Upper lobe of left lung (tissue), 6 donors: ENCODE measurements at regions not wholly inside any gene's neighbourhood (a gene's known extent, or its start where the extent isn't known, plus 50 kb on each side); places are given as distances from the start of the nearest gene placed in this dataset.
A peak's percentile ranks its signal among the peaks of the same experiment; 100 is the strongest.

Experiments
- ATAC-seq, 2 donors: fragments of 200-7000 bp; cut with Tn5 transposase; one replicate each; pipeline ENCODE4 v1.9.1; 2022; ENCODE audit warnings: mild to moderate bottlenecking in 2 of 2, moderate library complexity in 2 of 2; ENCODE audit not compliant: low FRiP score in 2 of 2
- DNase-seq, 2 donors: peaks; one replicate each; pipeline ENCODE4 v3.0.0-alpha.2; 2019 to 2020
- H3K27ac ChIP-seq, 4 donors: fragments of 200-600 bp; sonication (generic); one replicate each; pipeline ENCODE4 v1.5.1; 2016 to 2019
- H3K27me3 ChIP-seq, 4 donors: fragments of 200-600 bp; sonication (generic); one replicate each; pipeline ENCODE4 v1.5.1; 2017 to 2019
- H3K36me3 ChIP-seq, 4 donors: fragments of 200-600 bp; sonication (generic); one replicate each; pipeline ENCODE4 v1.5.1; 2016 to 2019
- H3K4me1 ChIP-seq, 4 donors: fragments of 200-600 bp; sonication (generic); one replicate each; pipeline ENCODE4 v1.5.1; 2018 to 2019
- H3K4me3 ChIP-seq, 4 donors: fragments of 200-600 bp; sonication (generic); one replicate each; pipeline ENCODE4 v1.5.1; 2017 to 2019; ENCODE audit warnings: mild to moderate bottlenecking in 2 of 4, moderate library complexity in 1 of 4
- H3K9me3 ChIP-seq, 4 donors: fragments of 200-600 bp; sonication (generic); one replicate each; pipeline ENCODE4 v1.5.1; 2018 to 2019
- EP300 ChIP-seq, 4 donors: sonication (generic); formaldehyde crosslinking; IDR thresholded peaks; one replicate each; pipeline ENCODE4 v1.5.1; 2017; ENCODE audit warnings: antibody characterized with exemption in 4 of 4, control low read depth in 2 of 4
- POLR2A ChIP-seq, 4 donors: fragments of 450-650 bp; IDR thresholded peaks; one replicate each; pipeline ENCODE4 v1.5.1; 2016 to 2017; ENCODE audit warnings: antibody characterized with exemption in 4 of 4, mild to moderate bottlenecking in 2 of 4
- POLR2AphosphoS5 ChIP-seq, 2 donors: sonication (generic); formaldehyde crosslinking; IDR thresholded peaks; one replicate each; pipeline ENCODE4 v1.5.1; 2017; ENCODE audit warnings: antibody characterized with exemption in 2 of 2
- WGBS, 2 donors: methylation state at CpG; one replicate each; pipeline ENCODE4 v1.1.5; 2017 to 2018; 5-methylcytosine and 5-hydroxymethylcytosine counted together
- TF ChIP-seq, protein P1 (sequence below), 6 experiments: fragments of 450-650 bp in 4 of 6; fragments of 200-600 bp in 2 of 6; sonication (generic) in 2 of 6; IDR thresholded peaks; one replicate each; pipeline ENCODE4 v1.5.1; 2016 to 2019; ENCODE audit warnings: antibody characterized with exemption in 6 of 6
- donor health status: DM: no; HTN: no; CAD: no; lungs with moderate emphysema.
- donor health status: DM: no; HTN: yes; CAD: no; lungs with severe emphysema.

DNA sequence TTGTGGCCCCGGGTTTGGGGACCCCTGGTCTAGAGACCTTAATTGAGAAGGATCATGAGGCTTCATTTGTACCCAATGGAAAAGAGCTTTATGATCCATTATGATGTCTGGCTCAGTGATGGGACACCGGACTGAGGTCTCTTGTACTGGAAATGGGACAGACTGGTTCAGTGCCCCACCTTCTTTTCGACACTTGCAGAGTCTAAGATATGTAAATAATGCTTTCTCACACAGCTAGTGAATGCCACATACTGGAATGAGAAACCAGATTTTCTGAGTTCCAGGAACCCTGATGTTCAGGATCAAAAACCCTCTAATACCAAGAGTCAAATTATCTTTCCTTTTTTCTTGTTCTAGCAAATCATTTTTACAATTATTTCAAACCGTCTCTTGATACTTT lies 116.3 kb upstream of the ARPP21 start:
- Histone ChIP-seq H3K4me3 (no peak overlapping the region), H3K27me3 (no peaks in the 10 kb centered on the region), H3K36me3 (no peaks in the 10 kb centered on the region), H3K4me1 (no peaks in the 10 kb centered on the region), H3K27ac (no peak overlapping the region), H3K9me3 (no peaks in the 10 kb centered on the region)
- DNase-seq, result no peak
- TF ChIP-seq, protein P1, sequence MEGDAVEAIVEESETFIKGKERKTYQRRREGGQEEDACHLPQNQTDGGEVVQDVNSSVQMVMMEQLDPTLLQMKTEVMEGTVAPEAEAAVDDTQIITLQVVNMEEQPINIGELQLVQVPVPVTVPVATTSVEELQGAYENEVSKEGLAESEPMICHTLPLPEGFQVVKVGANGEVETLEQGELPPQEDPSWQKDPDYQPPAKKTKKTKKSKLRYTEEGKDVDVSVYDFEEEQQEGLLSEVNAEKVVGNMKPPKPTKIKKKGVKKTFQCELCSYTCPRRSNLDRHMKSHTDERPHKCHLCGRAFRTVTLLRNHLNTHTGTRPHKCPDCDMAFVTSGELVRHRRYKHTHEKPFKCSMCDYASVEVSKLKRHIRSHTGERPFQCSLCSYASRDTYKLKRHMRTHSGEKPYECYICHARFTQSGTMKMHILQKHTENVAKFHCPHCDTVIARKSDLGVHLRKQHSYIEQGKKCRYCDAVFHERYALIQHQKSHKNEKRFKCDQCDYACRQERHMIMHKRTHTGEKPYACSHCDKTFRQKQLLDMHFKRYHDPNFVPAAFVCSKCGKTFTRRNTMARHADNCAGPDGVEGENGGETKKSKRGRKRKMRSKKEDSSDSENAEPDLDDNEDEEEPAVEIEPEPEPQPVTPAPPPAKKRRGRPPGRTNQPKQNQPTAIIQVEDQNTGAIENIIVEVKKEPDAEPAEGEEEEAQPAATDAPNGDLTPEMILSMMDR (IDR thresholded peaks at IDR 0.05), result no peak
- TF ChIP-seq POLR2A (IDR thresholded peaks at IDR 0.05) (no peak), POLR2AphosphoS5 (IDR thresholded peaks at IDR 0.05) (no peak), EP300 (IDR thresholded peaks at IDR 0.05) (no peak)
- 74 to 97% methylated on average over 3 to 4 of the region's 4 CpGs for WGBS, 2 donors
- ATAC-seq, result no peak

- ATAC-seq (no peak), DNase-seq (no peak)
- no peaks in the 10 kb centered on the region for H3K9me3 ChIP-seq
- no peaks in the 10 kb centered on the region for H3K27me3 ChIP-seq
- 75 to 83% methylated on average over 4 of the region's 4 CpGs for WGBS, 2 donors
- TF ChIP-seq, protein P1 (IDR thresholded peaks at IDR 0.05), result no peak
- no peak for TF ChIP-seq EP300 (IDR thresholded peaks at IDR 0.05)
- TF ChIP-seq POLR2AphosphoS5 (IDR thresholded peaks at IDR 0.05), result no peak
- TF ChIP-seq POLR2A (IDR thresholded peaks at IDR 0.05), result no peak
- H3K4me1 ChIP-seq, result no peaks in the 10 kb centered on the region
- H3K4me3 ChIP-seq, result no peak overlapping the region
- H3K36me3 ChIP-seq, result no peaks in the 10 kb centered on the region
- H3K27ac ChIP-seq, result no peak overlapping the region
Measured at GRCh38 chr3:35523838-35524237, 115.5 kb upstream of the ARPP21 start.

DNA sequence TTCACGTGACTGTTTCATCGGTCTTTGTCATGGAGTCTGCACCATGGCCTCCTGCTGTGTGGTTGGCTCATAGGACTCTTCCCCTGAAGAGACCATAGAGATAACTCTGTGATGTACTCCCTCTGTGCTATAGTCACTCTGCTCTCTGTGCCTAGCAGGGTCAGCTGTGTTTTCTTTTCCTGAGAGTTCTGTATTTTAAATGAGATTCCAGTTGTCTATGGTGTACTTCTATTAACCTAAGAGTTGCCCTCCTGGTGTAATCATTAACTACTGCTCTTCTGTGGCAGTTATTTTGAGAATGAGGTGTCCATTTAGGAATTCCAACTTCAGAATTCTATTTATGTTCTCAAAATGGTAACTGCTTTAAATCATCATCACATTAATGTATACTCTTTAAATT lies 114.5 kb upstream of the ARPP21 start:
- Histone ChIP-seq H3K27ac (no peak overlapping the region), H3K27me3 (no peaks in the 10 kb centered on the region), H3K4me3 (no peak overlapping the region), H3K4me1 (no peaks in the 10 kb centered on the region), H3K36me3 (no peaks in the 10 kb centered on the region), H3K9me3 (no peaks in the 10 kb centered on the region)
- TF ChIP-seq, protein P1 (IDR thresholded peaks at IDR 0.05), result no peak
- TF ChIP-seq POLR2A (IDR thresholded peaks at IDR 0.05) (no peak), EP300 (IDR thresholded peaks at IDR 0.05) (no peak), POLR2AphosphoS5 (IDR thresholded peaks at IDR 0.05) (no peak)
- DNase-seq (no peak), ATAC-seq (no peak)
- 88 to 96% methylated on average over 2 of the region's 2 CpGs for WGBS, 2 donors

- no peak for DNase-seq
- no peak for TF ChIP-seq POLR2A (IDR thresholded peaks at IDR 0.05)
- no peak for TF ChIP-seq EP300 (IDR thresholded peaks at IDR 0.05)
- TF ChIP-seq POLR2AphosphoS5 (IDR thresholded peaks at IDR 0.05), result no peak
- Histone ChIP-seq H3K36me3 (no peaks in the 10 kb centered on the region), H3K4me1 (no peaks in the 10 kb centered on the region), H3K9me3 (no peaks in the 10 kb centered on the region), H3K27me3 (no peaks in the 10 kb centered on the region), H3K27ac (no peak overlapping the region), H3K4me3 (peak overlapping the region in 1 of 4 donors; percentile 7)
- WGBS, 2 donors, result 68 to 77% methylated on average over 6 of the region's 6 CpGs
- ATAC-seq, result no peak
Measured at GRCh38 chr3:35528728-35529127, 110.6 kb upstream of the ARPP21 start.

DNA sequence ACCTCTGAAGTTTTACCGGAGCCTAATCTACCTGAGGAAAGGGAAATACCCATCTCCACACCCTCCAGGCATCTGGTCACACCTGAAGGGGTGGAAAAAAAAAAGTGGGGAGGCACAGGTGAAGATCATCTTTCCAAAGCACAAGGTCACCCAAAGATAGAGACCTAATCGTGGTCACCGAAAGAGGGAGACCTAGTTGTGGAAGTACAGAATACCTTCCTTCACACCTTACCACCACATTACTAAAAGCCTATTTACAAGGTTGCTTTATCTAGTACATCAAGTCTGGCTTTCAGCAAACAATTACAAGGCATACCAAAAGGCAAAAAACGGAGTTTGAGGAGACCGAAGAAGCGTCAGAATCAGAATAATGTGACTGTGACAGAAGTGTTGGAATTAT lies 110.0 kb upstream of the ARPP21 start:
- no peaks in the 10 kb centered on the region for H3K36me3 ChIP-seq
- H3K4me3 ChIP-seq, result no peak overlapping the region
- DNase-seq (no peak), ATAC-seq (no peak)
- no peaks in the 10 kb centered on the region for H3K27me3 ChIP-seq
- WGBS, 2 donors, result 90 to 95% methylated on average over 6 of the region's 6 CpGs
- H3K9me3 ChIP-seq, result no peaks in the 10 kb centered on the region
- no peaks in the 10 kb centered on the region for H3K4me1 ChIP-seq
- TF ChIP-seq, protein P1 (IDR thresholded peaks at IDR 0.05), result no peak
- no peak for TF ChIP-seq EP300 (IDR thresholded peaks at IDR 0.05)
- no peak for TF ChIP-seq POLR2A (IDR thresholded peaks at IDR 0.05)
- no peak for TF ChIP-seq POLR2AphosphoS5 (IDR thresholded peaks at IDR 0.05)
- no peak overlapping the region for H3K27ac ChIP-seq
